ENCODE measurements at regions not wholly inside any gene's neighbourhood (a gene's known extent, or its start where the extent isn't known, plus 50 kb on each side); places are given as distances from the start of the nearest gene placed in this dataset.

GRCh38 chr10:124186956-124187355 lies 93.6 kb upstream of the CHST15 start:
- no peak for DNase-seq (ENCODE audit: low read depth, low spot score)
- TF ChIP-seq CTCF (IDR thresholded peaks at IDR 0.05; ENCODE audit: low read depth, low read length) = no peak

GRCh38 chr10:124185084-124185483 lies 91.7 kb upstream of the CHST15 start:
- H3K4me3 ChIP-seq (ENCODE audit: low read depth, low read length) = no peak overlapping the region
- DNase-seq (ENCODE audit: low read depth, low spot score) = no peak
- no peak for TF ChIP-seq CTCF (IDR thresholded peaks at IDR 0.05; ENCODE audit: low read depth, low read length)
- in situ Hi-C loops (cut with HindIII; ENCODE audit: low sequenced_read_pairs) = no loop called here

More at GRCh38 chr10:124186956-124187355, 93.6 kb upstream of the CHST15 start:
- in situ Hi-C loops (cut with HindIII; ENCODE audit: low sequenced_read_pairs) = no loop called here
- H3K4me3 ChIP-seq (ENCODE audit: low read depth, low read length) = no peak overlapping the region

- DNase-seq (ENCODE audit: low read depth, low spot score) = no peak
- in situ Hi-C loops (cut with HindIII; ENCODE audit: low sequenced_read_pairs) = no loop called here
- no peak overlapping the region for H3K4me3 ChIP-seq (ENCODE audit: low read depth, low read length)
- no peak for TF ChIP-seq CTCF (IDR thresholded peaks at IDR 0.05; ENCODE audit: low read depth, low read length)
Measured at GRCh38 chr10:124184208-124184830, 90.9 kb upstream of the CHST15 start.

- in situ Hi-C loops (cut with HindIII; ENCODE audit: low sequenced_read_pairs) = no loop called here
- TF ChIP-seq CTCF (IDR thresholded peaks at IDR 0.05; ENCODE audit: low read depth, low read length) = no peak
- H3K4me3 ChIP-seq (ENCODE audit: low read depth, low read length) = no peak overlapping the region
- DNase-seq (ENCODE audit: low read depth, low spot score) = no peak
Measured at GRCh38 chr10:124183617-124184016, 90.2 kb upstream of the CHST15 start.

GRCh38 chr10:124182088-124182541 lies 88.7 kb upstream of the CHST15 start:
- DNase-seq (ENCODE audit: low read depth, low spot score) = no peak
- H3K4me3 ChIP-seq (ENCODE audit: low read depth, low read length) = no peak overlapping the region
- in situ Hi-C loops (cut with HindIII; ENCODE audit: low sequenced_read_pairs) = no loop called here
- no peak for TF ChIP-seq CTCF (IDR thresholded peaks at IDR 0.05; ENCODE audit: low read depth, low read length)

- in situ Hi-C loops (cut with HindIII; ENCODE audit: low sequenced_read_pairs) = no loop called here
- no peak for TF ChIP-seq CTCF (IDR thresholded peaks at IDR 0.05; ENCODE audit: low read depth, low read length)
- no peak overlapping the region for H3K4me3 ChIP-seq (ENCODE audit: low read depth, low read length)
- no peak for DNase-seq (ENCODE audit: low read depth, low spot score)
Measured at GRCh38 chr10:124181656-124182055, 88.3 kb upstream of the CHST15 start.

Data from astrocyte of the spinal cord (primary cell).